Loucy (cell line): ENCODE measurements at regions not wholly inside any gene's neighbourhood (a gene's known extent, or its start where the extent isn't known, plus 50 kb on each side); places are given as distances from the start of the nearest gene placed in this dataset.

Source experiments
- H2AFZ ChIP-seq: fragments of 200-600 bp; sonication (generic); 2 replicates; pipeline ENCODE4 v1.6.0; 2016; ENCODE audit warnings: antibody characterized with exemption, mild to moderate bottlenecking, low read length, moderate library complexity
- H3F3A ChIP-seq: fragments of 200-600 bp; 2 replicates; pipeline ENCODE4 v1.6.0; 2016; ENCODE audit warnings: antibody characterized with exemption, low read depth, mild to moderate bottlenecking
- H3K27me3 ChIP-seq: fragments of 200-600 bp; sonication (generic); 2 replicates; pipeline ENCODE4 v1.6.1; 2014; ENCODE audit warnings: low read length, mild to moderate bottlenecking; ENCODE audit not compliant: insufficient read depth, poor library complexity, severe bottlenecking
- H3K36me3 ChIP-seq: fragments of 200-600 bp; sonication (generic); 2 replicates; pipeline ENCODE4 v1.6.1; 2016; ENCODE audit warnings: low read length; ENCODE audit not compliant: insufficient read depth
- H3K4me1 ChIP-seq: fragments of 200-600 bp; sonication (generic); 2 replicates; pipeline ENCODE4 v1.5.1; 2014; ENCODE audit warnings: low read length, mild to moderate bottlenecking; ENCODE audit not compliant: insufficient read depth, poor library complexity, severe bottlenecking
- H3K4me2 ChIP-seq: fragments of 200-600 bp; sonication (generic); 2 replicates; pipeline ENCODE4 v1.6.0; 2014; ENCODE audit warnings: antibody characterized with exemption, low read length, low read depth, mild to moderate bottlenecking; ENCODE audit not compliant: poor library complexity, severe bottlenecking
- H3K4me3 ChIP-seq: fragments of 200-600 bp; sonication (generic); 2 replicates; pipeline ENCODE4 v1.5.1; 2014; ENCODE audit warnings: low read length, mild to moderate bottlenecking, mixed read lengths; ENCODE audit not compliant: poor library complexity, severe bottlenecking
- H3K79me2 ChIP-seq: fragments of 200-600 bp; sonication (generic); 2 replicates; pipeline ENCODE4 v1.6.1; 2014; ENCODE audit warnings: low read length; ENCODE audit not compliant: insufficient read depth
- H3K9ac ChIP-seq: fragments of 200-600 bp; sonication (generic); 2 replicates; pipeline ENCODE4 v1.6.0; 2014; ENCODE audit warnings: mild to moderate bottlenecking, low read depth, low read length, moderate library complexity; ENCODE audit not compliant: poor library complexity, severe bottlenecking
- H3K9me2 ChIP-seq: fragments of 200-600 bp; sonication (generic); replicated peaks from 2 replicates; pipeline ENCODE4 v1.6.1; 2016; ENCODE audit warnings: low read depth, low read length, mixed read lengths
- H3K9me3 ChIP-seq: fragments of 200-600 bp; sonication (generic); 2 replicates; pipeline ENCODE4 v1.6.1; 2014; ENCODE audit warnings: mild to moderate bottlenecking, antibody characterized with exemption, low read length, low read depth; ENCODE audit not compliant: insufficient read depth
- H4K20me1 ChIP-seq: fragments of 200-600 bp; sonication (generic); 2 replicates; pipeline ENCODE4 v1.6.0; 2014; ENCODE audit warnings: antibody characterized with exemption, low read length, mild to moderate bottlenecking; ENCODE audit not compliant: insufficient read depth, poor library complexity, severe bottlenecking
- CTCF ChIP-seq: fragments of 200-600 bp; sonication (generic); conservative IDR thresholded peaks from 2 replicates; pipeline ENCODE4 v1.5.1; 2014; ENCODE audit warnings: mild to moderate bottlenecking, antibody characterized with exemption, low read length
- EZH2phosphoT487 ChIP-seq: fragments of 200-600 bp; IDR thresholded peaks from 2 replicates; pipeline ENCODE4 v1.6.1; 2018; ENCODE audit warnings: antibody characterized with exemption, mild to moderate bottlenecking, moderate library complexity, borderline replicate concordance

- no peaks in the 10 kb centered on the region for H3K9me2 ChIP-seq
- H3K79me2 ChIP-seq: no peaks in the 10 kb centered on the region
- no peak overlapping the region for H2AFZ ChIP-seq
- H3K27me3 ChIP-seq: no peaks in the 10 kb centered on the region
- no peak overlapping the region for H3K4me3 ChIP-seq
- no peaks in the 10 kb centered on the region for H3K36me3 ChIP-seq
- no peaks in the 10 kb centered on the region for H4K20me1 ChIP-seq
- H3F3A ChIP-seq: no peaks in the 10 kb centered on the region
- H3K4me2 ChIP-seq: no peak overlapping the region
- H3K9ac ChIP-seq: no peak overlapping the region
- TF ChIP-seq EZH2phosphoT487 (no peak), CTCF (no peak)
- H3K9me3 ChIP-seq: no peaks in the 10 kb centered on the region
- H3K4me1 ChIP-seq: no peaks in the 10 kb centered on the region
Measured at GRCh38 chr3:10756546-10756945, 59.5 kb upstream of the SLC6A11 start.

DNA sequence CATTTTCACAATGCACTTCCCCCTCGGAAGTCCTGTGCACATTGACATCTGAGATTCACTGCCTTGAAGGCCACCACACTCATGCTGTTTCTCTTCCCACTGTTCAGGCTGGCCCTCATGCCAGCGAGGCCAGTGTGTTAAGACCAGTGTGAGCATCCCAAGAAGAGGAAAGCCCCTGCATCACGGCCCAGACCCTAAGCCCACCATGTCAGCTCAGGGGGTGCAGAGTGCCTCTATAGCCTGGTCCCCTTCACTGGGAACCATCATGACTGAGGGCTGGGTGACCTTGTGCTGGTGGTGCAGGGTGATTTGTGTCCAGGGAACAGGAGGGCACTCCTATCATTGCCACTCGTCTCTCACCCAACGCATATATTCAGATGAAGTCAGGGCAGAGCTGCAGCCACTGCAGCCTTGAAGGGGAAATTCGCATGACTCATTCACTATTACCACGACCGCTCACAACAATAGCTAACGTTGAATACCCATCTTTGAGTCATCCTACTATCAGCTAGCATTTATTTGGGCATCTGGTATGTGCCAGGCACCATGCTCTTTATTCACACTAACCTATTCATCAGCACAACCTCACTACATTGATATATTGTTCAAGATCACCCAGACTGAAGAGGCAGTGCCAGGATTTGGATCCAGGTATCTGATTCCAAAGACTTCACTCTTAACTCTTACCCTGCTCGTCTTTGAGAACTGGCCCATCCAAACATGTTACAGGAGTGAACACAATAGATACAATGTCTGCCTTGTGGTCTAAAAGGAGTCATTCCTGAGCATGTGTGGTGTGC, 58.8 kb upstream of the SLC6A11 start:
- Histone ChIP-seq H3K9me3 (no peaks in the 10 kb centered on the region), H3K36me3 (no peaks in the 10 kb centered on the region), H4K20me1 (no peaks in the 10 kb centered on the region), H3K4me3 (no peak overlapping the region), H3K27me3 (no peaks in the 10 kb centered on the region), H3K9ac (no peak overlapping the region), H3K4me2 (no peak overlapping the region), H3K9me2 (no peaks in the 10 kb centered on the region), H3F3A (no peaks in the 10 kb centered on the region), H2AFZ (no peak overlapping the region), H3K79me2 (no peaks in the 10 kb centered on the region), H3K4me1 (no peaks in the 10 kb centered on the region)
- TF ChIP-seq EZH2phosphoT487 (no peak), CTCF (no peak)

- TF ChIP-seq CTCF: no peak
- TF ChIP-seq EZH2phosphoT487: no peak
- Histone ChIP-seq H3K36me3 (no peaks in the 10 kb centered on the region), H3K27me3 (no peaks in the 10 kb centered on the region), H3K4me3 (no peak overlapping the region), H3K4me1 (no peaks in the 10 kb centered on the region), H3K79me2 (no peaks in the 10 kb centered on the region), H3K9ac (no peak overlapping the region), H4K20me1 (no peaks in the 10 kb centered on the region), H3K9me3 (no peaks in the 10 kb centered on the region), H3K9me2 (no peaks in the 10 kb centered on the region), H2AFZ (no peak overlapping the region), H3F3A (no peaks in the 10 kb centered on the region), H3K4me2 (no peak overlapping the region)
Measured at GRCh38 chr3:10757821-10758130, 58.3 kb upstream of the SLC6A11 start.
